ENCODE measurements at regions not wholly inside any gene's neighbourhood (a gene's known extent, or its start where the extent isn't known, plus 50 kb on each side); places are given as distances from the start of the nearest gene placed in this dataset.

DNA sequence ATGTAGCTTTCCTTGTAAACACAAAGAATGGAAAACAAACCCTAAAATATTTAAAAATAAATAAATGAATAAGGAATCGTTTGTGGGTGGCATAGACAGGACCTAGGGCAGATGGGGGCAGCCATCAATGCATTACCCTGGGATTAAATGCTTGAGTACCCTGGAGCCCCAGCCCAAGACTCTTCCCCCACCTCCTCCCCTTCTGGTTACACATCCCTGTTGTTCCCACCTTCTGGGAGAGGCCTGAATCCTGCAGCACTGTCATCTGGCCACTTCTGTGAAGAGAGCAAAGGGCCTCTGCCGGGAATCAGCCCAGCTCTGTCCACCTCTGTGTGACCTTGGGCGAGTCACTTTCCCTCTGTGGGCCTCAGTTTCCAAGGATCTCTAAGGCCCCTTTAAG, 61.6 kb upstream of the COL13A1 start:
- TF ChIP-seq, protein P1, sequence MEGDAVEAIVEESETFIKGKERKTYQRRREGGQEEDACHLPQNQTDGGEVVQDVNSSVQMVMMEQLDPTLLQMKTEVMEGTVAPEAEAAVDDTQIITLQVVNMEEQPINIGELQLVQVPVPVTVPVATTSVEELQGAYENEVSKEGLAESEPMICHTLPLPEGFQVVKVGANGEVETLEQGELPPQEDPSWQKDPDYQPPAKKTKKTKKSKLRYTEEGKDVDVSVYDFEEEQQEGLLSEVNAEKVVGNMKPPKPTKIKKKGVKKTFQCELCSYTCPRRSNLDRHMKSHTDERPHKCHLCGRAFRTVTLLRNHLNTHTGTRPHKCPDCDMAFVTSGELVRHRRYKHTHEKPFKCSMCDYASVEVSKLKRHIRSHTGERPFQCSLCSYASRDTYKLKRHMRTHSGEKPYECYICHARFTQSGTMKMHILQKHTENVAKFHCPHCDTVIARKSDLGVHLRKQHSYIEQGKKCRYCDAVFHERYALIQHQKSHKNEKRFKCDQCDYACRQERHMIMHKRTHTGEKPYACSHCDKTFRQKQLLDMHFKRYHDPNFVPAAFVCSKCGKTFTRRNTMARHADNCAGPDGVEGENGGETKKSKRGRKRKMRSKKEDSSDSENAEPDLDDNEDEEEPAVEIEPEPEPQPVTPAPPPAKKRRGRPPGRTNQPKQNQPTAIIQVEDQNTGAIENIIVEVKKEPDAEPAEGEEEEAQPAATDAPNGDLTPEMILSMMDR (IDR thresholded peaks at IDR 0.05): no peak
- TF ChIP-seq POLR2A (IDR thresholded peaks at IDR 0.05): no peak

All from heart left ventricle (tissue), 13 donors.